Trophoblast cell (in vitro differentiated cells and primary cell): ENCODE measurements at regions not wholly inside any gene's neighbourhood (a gene's known extent, or its start where the extent isn't known, plus 50 kb on each side); places are given as distances from the start of the nearest gene placed in this dataset.

Experiments
- DNase-seq, 2 donors: peaks; one replicate each; pipeline ENCODE4 v3.0.0-alpha.2; 2016
- H2AFZ ChIP-seq: 2 replicates; pipeline ENCODE4 v1.6.1; 2013; ENCODE audit warnings: low read length, moderate library complexity, mild to moderate bottlenecking; ENCODE audit not compliant: insufficient read depth, poor library complexity
- H2AK5ac ChIP-seq: 2 replicates; pipeline ENCODE4 v1.6.1; 2013; ENCODE audit warnings: mild to moderate bottlenecking, low read length
- H2BK120ac ChIP-seq: 2 replicates; pipeline ENCODE4 v1.6.1; 2013; ENCODE audit warnings: low read length, mild to moderate bottlenecking, moderate library complexity; ENCODE audit not compliant: insufficient read depth, poor library complexity
- H2BK12ac ChIP-seq: 2 replicates; pipeline ENCODE4 v1.6.1; 2013; ENCODE audit warnings: mild to moderate bottlenecking, low read length, moderate library complexity
- H2BK5ac ChIP-seq: 2 replicates; pipeline ENCODE4 v1.6.1; 2013; ENCODE audit warnings: low read length, low read depth, moderate library complexity, mild to moderate bottlenecking; ENCODE audit not compliant: poor library complexity
- H3K14ac ChIP-seq: 2 replicates; pipeline ENCODE4 v1.6.1; 2013; ENCODE audit warnings: mild to moderate bottlenecking, low read length
- H3K18ac ChIP-seq: 2 replicates; pipeline ENCODE4 v1.6.1; 2013; ENCODE audit warnings: mild to moderate bottlenecking, low read length
- H3K23ac ChIP-seq: 2 replicates; pipeline ENCODE4 v1.6.1; 2013; ENCODE audit warnings: low read length
- H3K27ac ChIP-seq: 2 replicates; pipeline ENCODE4 v1.5.1; 2013; ENCODE audit warnings: low read depth, mild to moderate bottlenecking, inconsistent platforms, low read length, moderate library complexity
- H3K27me3 ChIP-seq: 2 replicates; pipeline ENCODE4 v1.6.1; 2013; ENCODE audit warnings: inconsistent platforms, mild to moderate bottlenecking, low read length, moderate library complexity; ENCODE audit not compliant: insufficient read depth
- H3K36me3 ChIP-seq, 2 experiments: 1 replicate in 1 of 2; 2 replicates in 1 of 2; pipeline ENCODE4 v1.6.1; 2013; ENCODE audit warnings: low read length in 2 of 2, mild to moderate bottlenecking in 2 of 2, moderate library complexity in 1 of 2; ENCODE audit not compliant: insufficient read depth in 2 of 2, control insufficient read depth in 1 of 2
- H3K4ac ChIP-seq: 2 replicates; pipeline ENCODE4 v1.6.1; 2013; ENCODE audit warnings: low read depth, mild to moderate bottlenecking, low read length, moderate library complexity
- H3K4me1 ChIP-seq, 2 experiments: 1 replicate in 1 of 2; 2 replicates in 1 of 2; pipeline ENCODE4 v1.6.1; 2013; ENCODE audit warnings: low read length in 2 of 2, mild to moderate bottlenecking in 2 of 2, moderate library complexity in 1 of 2; ENCODE audit not compliant: insufficient read depth in 2 of 2, control insufficient read depth in 1 of 2
- H3K4me2 ChIP-seq: 2 replicates; pipeline ENCODE4 v1.6.1; 2013; ENCODE audit warnings: inconsistent platforms, mild to moderate bottlenecking, low read length, moderate library complexity
- H3K4me3 ChIP-seq: 2 replicates; pipeline ENCODE4 v1.5.1; 2013; ENCODE audit warnings: mild to moderate bottlenecking, low read depth, low read length, inconsistent platforms
- H3K79me1 ChIP-seq: one replicate; pipeline ENCODE4 v1.6.1; 2013; ENCODE audit warnings: low read length
- H3K79me2 ChIP-seq: 2 replicates; pipeline ENCODE4 v1.6.1; 2013; ENCODE audit warnings: low read length, mild to moderate bottlenecking; ENCODE audit not compliant: control insufficient read depth, insufficient read depth, poor library complexity
- H3K9ac ChIP-seq: 2 replicates; pipeline ENCODE4 v1.6.1; 2013; ENCODE audit warnings: mild to moderate bottlenecking, low read length
- H3K9me3 ChIP-seq: 2 replicates; pipeline ENCODE4 v1.6.1; 2013; ENCODE audit warnings: low read depth, mild to moderate bottlenecking, control low read depth, inconsistent platforms, low read length; ENCODE audit not compliant: insufficient read depth
- H4K12ac ChIP-seq: 2 replicates; pipeline ENCODE4 v1.6.1; 2013; ENCODE audit warnings: low read depth, mild to moderate bottlenecking, low read length, moderate library complexity
- H4K8ac ChIP-seq: 2 replicates; pipeline ENCODE4 v1.6.1; 2013; ENCODE audit warnings: low read depth, mild to moderate bottlenecking, low read length, moderate library complexity
- H4K91ac ChIP-seq: one replicate; pipeline ENCODE4 v1.6.1; 2013; ENCODE audit warnings: low read depth, mild to moderate bottlenecking, low read length, moderate library complexity
- WGBS: extraction: QIAGEN DNeasy Blood & Tissue Kit; methylation state at CpG from one replicate; pipeline ENCODE4 v1.1.7; 2013; ENCODE audit warnings: missing lambda C conversion rate; ENCODE audit not compliant: insufficient read length, insufficient coverage; ENCODE audit errors: extremely low coverage; 5-methylcytosine and 5-hydroxymethylcytosine counted together

GRCh38 chr12:53843545-53843944, 91.8 kb upstream of the CISTR start:
- no peak for DNase-seq
- no peak overlapping the region for H3K23ac ChIP-seq
- H3K27ac ChIP-seq: no peak overlapping the region
- peak overlapping the region; percentile 28 for H2BK12ac ChIP-seq
- H4K12ac ChIP-seq: no peak overlapping the region
- no peaks in the 10 kb centered on the region for H3K27me3 ChIP-seq
- H3K4ac ChIP-seq: no peak overlapping the region
- H2AK5ac ChIP-seq: peak overlapping the region; percentile 16
- H3K14ac ChIP-seq: no peak overlapping the region
- H3K4me2 ChIP-seq: no peak overlapping the region
- no peak overlapping the region for H2AFZ ChIP-seq
- H4K8ac ChIP-seq: no peak overlapping the region
- peaks cover 17 to 20% of the 10 kb centered on the region in 2 experiments for H3K4me1 ChIP-seq
- no CpG with 5 or more reads among the region's 1 CpG for WGBS
- no peaks in the 10 kb centered on the region for H3K36me3 ChIP-seq
- H3K18ac ChIP-seq: no peak overlapping the region
- H3K4me3 ChIP-seq: no peak overlapping the region
- no peak overlapping the region for H2BK120ac ChIP-seq
- no peak overlapping the region for H3K9ac ChIP-seq
- peaks cover 11% of the 10 kb centered on the region for H3K79me1 ChIP-seq
- no peaks in the 10 kb centered on the region for H3K9me3 ChIP-seq
- H4K91ac ChIP-seq: no peak overlapping the region
- no peak overlapping the region for H2BK5ac ChIP-seq
- peaks cover 2% of the 10 kb centered on the region for H3K79me2 ChIP-seq

- H4K91ac ChIP-seq: no peak overlapping the region
- H2BK120ac ChIP-seq: peak overlapping the region; percentile 71
- H2AK5ac ChIP-seq: no peak overlapping the region
- no peaks in the 10 kb centered on the region for H3K27me3 ChIP-seq
- H2BK12ac ChIP-seq: no peak overlapping the region
- peaks cover 2% of the 10 kb centered on the region for H3K9me3 ChIP-seq
- H3K4ac ChIP-seq: no peak overlapping the region
- WGBS: no CpG with 5 or more reads among the region's 5 CpGs
- peak overlapping the region; percentile 63 for H3K27ac ChIP-seq
- peak overlapping the region; percentile 33 for H3K4me2 ChIP-seq
- H3K18ac ChIP-seq: no peak overlapping the region
- no peak overlapping the region for H3K4me3 ChIP-seq
- no peak overlapping the region for H3K14ac ChIP-seq
- peaks cover 17 to 20% of the 10 kb centered on the region in 2 experiments for H3K4me1 ChIP-seq
- H4K12ac ChIP-seq: no peak overlapping the region
- no peak overlapping the region for H3K23ac ChIP-seq
- no peaks in the 10 kb centered on the region for H3K36me3 ChIP-seq
- H2AFZ ChIP-seq: no peak overlapping the region
- no peak overlapping the region for H4K8ac ChIP-seq
- no peak overlapping the region for H3K9ac ChIP-seq
- H3K79me2 ChIP-seq: peaks cover 2% of the 10 kb centered on the region
- peaks cover 11% of the 10 kb centered on the region for H3K79me1 ChIP-seq
- H2BK5ac ChIP-seq: peak overlapping the region; percentile 77
- peak; percentile 96 to 97 for DNase-seq
Measured at GRCh38 chr12:53844994-53845844, 93.4 kb upstream of the HOXC13 start.

GRCh38 chr12:53845932-53846331, 92.7 kb upstream of the HOXC13 start:
- Histone ChIP-seq H3K79me1 (peaks cover 11% of the 10 kb centered on the region), H4K8ac (peak overlapping the region; percentile 33), H3K79me2 (peaks cover 2% of the 10 kb centered on the region), H2BK5ac (peak overlapping the region; percentile 23), H3K4me3 (no peak overlapping the region), H3K14ac (peak overlapping the region; percentile 51), H2AFZ (no peak overlapping the region), H3K9ac (no peak overlapping the region), H3K18ac (peak overlapping the region; percentile 62), H3K27ac (peak overlapping the region; percentile 5), H3K9me3 (peaks cover 2% of the 10 kb centered on the region), H2BK12ac (peak overlapping the region; percentile 87), H3K27me3 (no peaks in the 10 kb centered on the region), H3K4me2 (no peak overlapping the region), H3K23ac (no peak overlapping the region), H3K36me3 (no peaks in the 10 kb centered on the region), H3K4ac (peak overlapping the region; percentile 22), H4K91ac (peak overlapping the region; percentile 77), H3K4me1 (peaks cover 17 to 20% of the 10 kb centered on the region in 2 experiments), H2AK5ac (peak overlapping the region; percentile 80), H4K12ac (no peak overlapping the region), H2BK120ac (peak overlapping the region; percentile 85)
- DNase-seq: peak; percentile 10 to 54
- WGBS: no CpG with 5 or more reads among the region's 5 CpGs

- no peak overlapping the region for H3K4me3 ChIP-seq
- WGBS: no CpG with 5 or more reads among the region's 8 CpGs
- no peak overlapping the region for H3K27ac ChIP-seq
- no peak overlapping the region for H3K4me2 ChIP-seq
- no peak overlapping the region for H4K12ac ChIP-seq
- H2BK5ac ChIP-seq: no peak overlapping the region
- H3K36me3 ChIP-seq: no peaks in the 10 kb centered on the region
- no peak overlapping the region for H2AFZ ChIP-seq
- H2AK5ac ChIP-seq: no peak overlapping the region
- no peak for DNase-seq
- H3K9ac ChIP-seq: no peak overlapping the region
- H4K91ac ChIP-seq: no peak overlapping the region
- H3K79me2 ChIP-seq: peaks cover 2% of the 10 kb centered on the region
- H3K14ac ChIP-seq: no peak overlapping the region
- H3K9me3 ChIP-seq: peaks cover 2% of the 10 kb centered on the region
- peaks cover 11% of the 10 kb centered on the region for H3K79me1 ChIP-seq
- no peak overlapping the region for H4K8ac ChIP-seq
- no peak overlapping the region for H3K4ac ChIP-seq
- no peak overlapping the region for H2BK120ac ChIP-seq
- H3K27me3 ChIP-seq: no peaks in the 10 kb centered on the region
- peaks cover 14 to 15% of the 10 kb centered on the region in 2 experiments for H3K4me1 ChIP-seq
- H3K23ac ChIP-seq: no peak overlapping the region
- H2BK12ac ChIP-seq: no peak overlapping the region
- no peak overlapping the region for H3K18ac ChIP-seq
Measured at GRCh38 chr12:53849113-53849512, 89.5 kb upstream of the HOXC13 start.
